Retinal pigment epithelial cell (primary cell): ENCODE measurements at regions not wholly inside any gene's neighbourhood (a gene's known extent, or its start where the extent isn't known, plus 50 kb on each side); places are given as distances from the start of the nearest gene placed in this dataset.

Experiments
- DNase-seq: peaks from one replicate; pipeline ENCODE4 v3.0.0-alpha.2; 2010; ENCODE audit warnings: low read depth
- H3K4me3 ChIP-seq: 2 replicates; pipeline ENCODE4 v1.5.1; 2011; ENCODE audit warnings: mild to moderate bottlenecking, low read length, control low read depth, moderate library complexity
- TF ChIP-seq, protein P1 (sequence below): conservative IDR thresholded peaks from 2 replicates; pipeline ENCODE4 v1.5.1; 2011; ENCODE audit warnings: low read depth, low read length, control low read depth, inconsistent platforms

DNA sequence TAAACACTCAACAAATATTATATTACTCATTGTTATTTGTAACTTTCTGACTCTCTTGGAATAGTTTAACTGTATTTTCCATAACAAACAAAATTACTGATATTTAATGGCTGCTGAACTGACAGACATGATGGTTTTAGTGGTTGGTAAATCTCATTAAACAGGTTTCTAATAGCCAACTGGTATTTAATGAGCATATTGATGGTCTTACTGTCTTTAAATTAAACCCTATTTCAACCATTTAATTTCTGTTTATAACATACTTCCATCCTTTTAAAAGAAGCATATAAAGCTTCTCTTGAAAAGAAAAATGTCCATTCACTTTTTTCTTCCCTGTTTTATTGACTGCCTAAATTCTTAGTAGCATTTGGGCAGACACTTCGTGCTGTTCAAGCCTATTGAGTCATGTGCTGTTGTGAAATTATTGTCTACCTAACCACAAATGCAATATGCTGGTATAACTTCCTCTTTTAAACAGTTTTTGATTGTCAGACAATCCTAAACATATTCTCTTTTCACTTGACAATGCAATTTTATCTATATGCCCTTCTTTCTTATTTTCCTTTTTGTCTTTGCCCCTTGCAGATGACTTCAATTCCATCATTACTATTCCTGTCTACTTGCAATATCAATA lies 163.9 kb upstream of the SLC7A11 start:
- no peak overlapping the region for H3K4me3 ChIP-seq
- no peak for DNase-seq
- TF ChIP-seq, protein P1, sequence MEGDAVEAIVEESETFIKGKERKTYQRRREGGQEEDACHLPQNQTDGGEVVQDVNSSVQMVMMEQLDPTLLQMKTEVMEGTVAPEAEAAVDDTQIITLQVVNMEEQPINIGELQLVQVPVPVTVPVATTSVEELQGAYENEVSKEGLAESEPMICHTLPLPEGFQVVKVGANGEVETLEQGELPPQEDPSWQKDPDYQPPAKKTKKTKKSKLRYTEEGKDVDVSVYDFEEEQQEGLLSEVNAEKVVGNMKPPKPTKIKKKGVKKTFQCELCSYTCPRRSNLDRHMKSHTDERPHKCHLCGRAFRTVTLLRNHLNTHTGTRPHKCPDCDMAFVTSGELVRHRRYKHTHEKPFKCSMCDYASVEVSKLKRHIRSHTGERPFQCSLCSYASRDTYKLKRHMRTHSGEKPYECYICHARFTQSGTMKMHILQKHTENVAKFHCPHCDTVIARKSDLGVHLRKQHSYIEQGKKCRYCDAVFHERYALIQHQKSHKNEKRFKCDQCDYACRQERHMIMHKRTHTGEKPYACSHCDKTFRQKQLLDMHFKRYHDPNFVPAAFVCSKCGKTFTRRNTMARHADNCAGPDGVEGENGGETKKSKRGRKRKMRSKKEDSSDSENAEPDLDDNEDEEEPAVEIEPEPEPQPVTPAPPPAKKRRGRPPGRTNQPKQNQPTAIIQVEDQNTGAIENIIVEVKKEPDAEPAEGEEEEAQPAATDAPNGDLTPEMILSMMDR = no peak

DNA sequence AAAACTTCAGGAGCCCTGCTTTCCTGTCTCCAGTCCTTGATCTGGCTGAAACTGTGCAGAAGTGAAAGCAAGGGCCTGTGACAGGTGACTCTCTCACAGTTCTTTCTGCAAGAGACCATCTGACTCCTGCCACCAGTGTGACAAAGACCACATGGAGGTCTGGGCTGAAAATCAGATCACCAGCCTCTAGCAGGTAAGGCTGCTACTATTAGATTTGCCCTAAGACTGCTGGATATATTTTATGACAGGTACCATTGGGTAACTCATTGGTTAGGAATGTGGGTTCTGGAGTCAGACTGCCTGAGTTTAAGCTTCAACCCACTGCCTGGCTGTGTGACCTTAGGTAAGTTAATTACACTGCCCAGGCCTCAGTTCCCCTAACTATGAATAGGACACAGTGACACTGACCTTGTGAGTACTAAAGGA lies 163.3 kb upstream of the SLC7A11 start:
- no peak for DNase-seq
- H3K4me3 ChIP-seq = no peak overlapping the region
- TF ChIP-seq, protein P1 = no peak

DNA sequence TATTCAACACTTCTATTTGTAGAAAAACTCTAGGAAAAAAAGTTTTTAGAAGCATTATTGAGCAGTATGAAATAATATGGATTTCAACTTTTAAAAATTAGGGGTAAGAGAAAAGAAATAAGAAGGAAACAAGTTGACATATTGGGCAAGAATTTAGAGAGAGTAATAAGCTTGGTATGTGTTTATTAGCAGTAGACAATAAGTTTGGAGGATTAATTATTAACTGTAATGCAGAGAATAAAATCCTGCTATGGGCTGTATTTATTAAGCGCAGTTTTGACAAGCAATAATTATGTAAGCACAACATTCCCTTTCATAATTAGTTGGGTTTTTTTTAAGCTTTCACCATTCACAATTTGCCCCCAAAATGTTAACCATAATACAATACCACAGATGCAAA lies 162.7 kb upstream of the SLC7A11 start:
- no peak for DNase-seq
- no peak overlapping the region for H3K4me3 ChIP-seq
- TF ChIP-seq, protein P1 = no peak

DNA sequence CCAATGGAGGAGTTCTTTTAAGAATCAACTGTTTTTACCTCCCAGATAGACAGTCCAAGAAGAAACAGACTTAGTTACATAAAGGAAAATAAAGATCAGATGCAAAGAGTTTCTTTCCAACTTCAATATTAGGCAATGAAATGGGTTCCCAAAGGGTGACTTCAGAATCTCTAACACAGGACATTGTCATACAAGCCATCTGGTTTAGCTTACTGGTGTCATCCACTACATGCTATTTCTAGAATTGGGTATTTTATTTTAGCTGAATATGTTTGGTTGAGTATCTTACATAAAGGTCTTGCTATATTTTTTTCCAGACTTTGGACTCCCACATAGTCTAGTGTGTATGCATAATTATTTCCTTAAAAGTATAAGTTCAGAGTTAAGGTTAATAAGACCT lies 162.1 kb upstream of the SLC7A11 start:
- no peak overlapping the region for H3K4me3 ChIP-seq
- no peak for DNase-seq
- TF ChIP-seq, protein P1 = no peak

DNA sequence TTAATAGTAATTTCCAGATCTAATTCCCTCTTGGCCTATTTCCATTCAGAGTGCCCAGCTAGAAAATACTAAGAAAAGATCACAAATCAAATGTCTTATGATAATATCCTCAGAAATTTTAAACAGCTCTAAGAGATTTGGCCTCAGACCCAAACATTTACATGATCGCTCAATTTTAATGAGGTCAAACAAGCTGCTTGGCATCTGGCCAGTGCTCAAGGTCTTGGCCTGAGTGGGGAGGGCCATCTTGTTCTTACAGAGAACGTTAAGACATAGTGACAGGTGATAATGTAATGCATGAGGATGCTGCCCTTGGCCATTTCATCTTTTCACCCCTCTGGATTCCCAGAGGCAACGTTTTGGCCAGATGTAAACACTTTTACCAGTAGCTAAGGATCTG lies 159.2 kb upstream of the SLC7A11 start:
- H3K4me3 ChIP-seq = no peak overlapping the region
- peak; percentile 90 for DNase-seq
- TF ChIP-seq, protein P1 = no peak

DNA sequence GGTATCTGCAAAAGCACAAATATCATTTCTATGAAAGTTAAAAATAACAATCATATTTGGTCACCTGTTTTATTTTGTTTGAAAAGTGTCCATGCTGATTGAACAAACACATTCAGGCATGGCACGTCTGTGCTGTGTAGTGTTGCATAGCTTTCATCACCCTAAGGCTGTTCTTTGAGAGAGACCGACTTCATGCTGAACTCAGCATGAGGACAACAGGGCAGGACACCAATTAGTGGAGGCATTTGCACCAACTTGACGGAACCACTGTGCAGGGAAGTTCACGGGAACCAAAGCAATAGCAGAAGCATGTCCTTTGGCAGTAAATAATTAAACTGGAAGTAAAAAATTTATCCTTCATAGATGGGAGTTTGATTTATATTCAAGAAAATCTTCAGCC lies 158.4 kb upstream of the SLC7A11 start:
- no peak overlapping the region for H3K4me3 ChIP-seq
- DNase-seq = no peak
- TF ChIP-seq, protein P1 = no peak

DNA sequence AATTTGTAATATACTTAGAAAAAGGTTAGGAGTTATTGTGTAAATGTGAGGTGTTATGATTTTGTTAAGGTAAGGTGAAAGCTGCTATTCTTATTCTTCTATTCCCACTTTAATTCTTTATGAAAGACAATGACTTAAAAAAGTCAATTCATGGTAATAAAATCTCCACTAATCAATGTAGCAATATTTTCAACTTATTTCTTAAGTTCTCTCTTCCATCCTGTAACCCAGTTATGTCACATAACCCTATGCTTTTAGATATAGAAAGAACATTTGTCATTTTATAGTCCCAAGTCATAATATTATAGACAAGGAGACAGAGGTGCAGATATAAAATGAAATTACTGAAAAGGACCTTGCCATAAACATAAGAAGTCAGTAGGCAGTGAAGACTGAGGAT lies 157.9 kb upstream of the SLC7A11 start:
- TF ChIP-seq, protein P1 = no peak
- H3K4me3 ChIP-seq = no peak overlapping the region
- DNase-seq = no peak
